AML-193 (cell line): ENCODE measurements at regions not wholly inside any gene's neighbourhood (a gene's known extent, or its start where the extent isn't known, plus 50 kb on each side); places are given as distances from the start of the nearest gene placed in this dataset.
"Not testable (repeated sequence)": the region's sequence is repeated elsewhere in the genome, so short reads cannot be mapped to it uniquely, and the experiment has no call there.

Source experiments
- DNase-seq, 2 experiments: peaks; one replicate each; lab custom pipeline; 2025; lab: John Stamatoyannopoulos, UW

DNA sequence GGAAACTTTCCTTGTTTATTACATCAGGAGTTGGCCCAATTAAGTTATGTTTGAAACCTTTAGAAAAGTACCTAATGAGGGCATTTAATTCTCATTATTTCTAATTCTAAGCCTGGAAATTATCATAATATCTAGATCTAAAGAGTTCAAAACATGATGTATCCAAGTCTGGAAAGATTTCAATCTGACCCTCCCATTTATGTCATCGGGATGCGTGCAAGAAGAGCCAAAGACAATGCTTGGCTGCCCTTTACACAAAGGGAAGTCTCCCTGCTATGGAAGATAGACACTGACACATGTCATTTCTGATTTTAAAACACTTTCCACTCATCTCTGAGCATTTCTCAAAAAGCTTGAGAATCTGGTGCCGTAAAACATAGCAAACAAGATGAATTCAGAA is 222.4 kb downstream of the ANTXR2 start:
- no peak for DNase-seq

DNA sequence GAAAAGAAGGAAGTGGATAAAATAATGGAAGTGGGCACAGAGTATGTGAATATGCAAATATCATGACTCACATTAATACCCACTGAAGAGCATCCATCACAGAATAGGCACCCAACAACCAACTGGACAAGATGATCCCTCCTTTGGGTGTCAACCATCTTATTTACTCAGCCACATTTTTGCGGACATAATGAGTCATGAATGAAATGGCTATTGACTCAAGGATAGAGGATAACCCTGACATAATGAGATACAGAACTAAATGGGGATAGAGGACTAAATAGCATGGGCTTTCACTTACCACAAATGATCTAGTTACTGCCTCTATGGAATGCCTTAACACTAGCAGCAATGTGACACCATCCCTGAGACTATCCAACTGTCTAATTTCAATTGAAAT is 224.7 kb downstream of the ANTXR2 start:
- no peak for DNase-seq

DNA sequence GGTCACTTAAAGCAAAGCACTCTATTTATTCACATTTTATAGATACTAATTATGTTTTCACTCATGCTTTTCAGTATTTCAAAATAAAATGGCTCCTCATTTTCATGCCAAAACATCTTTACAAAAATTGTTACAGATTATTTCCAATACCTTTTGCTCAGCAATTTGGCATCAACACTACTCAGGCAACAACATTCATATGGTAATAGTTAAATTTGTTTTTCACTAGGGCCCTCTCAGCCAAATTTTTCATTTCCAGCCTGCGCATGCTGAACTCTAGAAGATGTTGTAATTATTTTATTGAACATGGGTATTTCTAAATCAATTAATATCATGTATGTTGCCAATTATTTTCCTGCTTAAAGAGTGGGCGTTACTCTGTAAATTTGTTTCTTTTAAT is 225.6 kb downstream of the ANTXR2 start:
- DNase-seq = no peak

DNA sequence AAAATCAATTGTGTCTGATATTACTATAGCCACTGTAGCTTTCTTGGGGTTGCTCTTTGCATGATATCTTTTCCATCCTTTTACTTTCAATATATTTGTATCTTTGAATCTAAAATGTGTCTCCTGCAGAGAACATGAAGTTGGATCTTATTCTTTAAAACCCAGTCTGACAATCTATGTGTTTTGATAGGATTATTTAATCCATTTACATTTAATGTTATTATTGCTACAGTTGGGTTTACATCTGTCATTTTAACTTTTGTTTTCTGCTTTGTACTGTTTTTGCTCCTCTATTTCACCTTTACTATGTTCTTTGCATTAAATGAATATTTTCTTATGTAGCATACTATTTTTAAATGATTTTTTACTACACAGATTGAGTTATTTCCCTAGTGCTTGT is 230.9 kb downstream of the ANTXR2 start:
- DNase-seq = no peak

GRCh38 chr4:79833857-79834256 is 239.2 kb downstream of the ANTXR2 start:
- no peak for DNase-seq

DNA sequence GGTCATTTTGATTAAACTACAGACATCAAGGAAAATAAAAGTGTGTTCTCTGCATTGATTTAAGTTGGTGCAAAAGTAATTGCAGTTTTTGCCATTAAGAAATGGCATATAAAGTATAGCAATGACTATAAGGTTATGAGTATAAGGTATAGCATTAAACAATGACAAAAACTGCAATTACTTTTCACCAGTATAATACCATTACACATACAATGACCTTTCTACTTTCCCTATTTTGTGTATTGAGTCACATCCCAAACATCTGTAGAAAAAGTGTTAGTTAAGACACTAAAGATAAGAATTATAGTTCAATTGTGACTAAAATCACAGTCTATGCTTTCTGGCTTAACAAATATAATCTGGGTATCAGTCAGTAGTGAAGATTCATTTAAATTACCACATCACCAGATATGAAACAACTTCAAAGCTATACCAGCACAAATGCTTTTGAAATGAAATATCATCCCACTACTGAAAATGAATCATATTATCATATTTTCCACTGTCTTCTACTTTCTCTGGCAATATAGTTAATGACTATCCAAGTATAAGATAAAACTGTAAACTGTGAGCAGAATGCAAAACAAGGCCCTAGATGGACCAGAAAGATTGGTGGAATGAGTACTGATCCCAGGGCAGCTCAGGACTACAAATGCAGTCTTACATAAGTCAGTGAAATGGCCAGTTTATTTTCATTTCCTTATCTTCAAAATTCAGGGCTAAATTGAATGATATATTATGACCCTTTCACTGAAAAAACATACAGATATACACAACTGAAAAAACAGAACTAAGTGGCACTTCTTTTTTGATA is 241.1 kb downstream of the ANTXR2 start:
- DNase-seq = no peak

GRCh38 chr4:79831119-79831528 is 241.9 kb downstream of the ANTXR2 start:
- no peak for DNase-seq

DNA sequence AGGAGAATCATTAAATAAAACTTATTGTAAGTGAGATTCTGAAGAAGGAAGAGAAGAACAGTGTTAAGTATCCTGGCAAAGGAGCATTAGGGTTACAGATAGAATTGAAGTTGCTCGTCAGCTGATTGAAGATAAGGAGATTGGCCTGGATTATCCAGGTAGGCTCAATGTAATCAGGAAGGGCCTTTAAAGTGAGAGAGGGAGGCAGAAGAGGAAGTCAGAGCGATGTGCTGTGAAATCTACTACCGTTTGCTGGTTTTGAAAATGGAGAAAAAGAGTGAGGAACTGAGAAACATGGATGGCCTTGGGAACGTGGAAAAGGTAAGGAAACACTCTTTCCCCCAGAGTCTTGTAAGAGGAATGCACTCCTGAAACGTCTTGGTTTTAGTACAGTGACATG is 245.7 kb downstream of the ANTXR2 start:
- no peak for DNase-seq

DNA sequence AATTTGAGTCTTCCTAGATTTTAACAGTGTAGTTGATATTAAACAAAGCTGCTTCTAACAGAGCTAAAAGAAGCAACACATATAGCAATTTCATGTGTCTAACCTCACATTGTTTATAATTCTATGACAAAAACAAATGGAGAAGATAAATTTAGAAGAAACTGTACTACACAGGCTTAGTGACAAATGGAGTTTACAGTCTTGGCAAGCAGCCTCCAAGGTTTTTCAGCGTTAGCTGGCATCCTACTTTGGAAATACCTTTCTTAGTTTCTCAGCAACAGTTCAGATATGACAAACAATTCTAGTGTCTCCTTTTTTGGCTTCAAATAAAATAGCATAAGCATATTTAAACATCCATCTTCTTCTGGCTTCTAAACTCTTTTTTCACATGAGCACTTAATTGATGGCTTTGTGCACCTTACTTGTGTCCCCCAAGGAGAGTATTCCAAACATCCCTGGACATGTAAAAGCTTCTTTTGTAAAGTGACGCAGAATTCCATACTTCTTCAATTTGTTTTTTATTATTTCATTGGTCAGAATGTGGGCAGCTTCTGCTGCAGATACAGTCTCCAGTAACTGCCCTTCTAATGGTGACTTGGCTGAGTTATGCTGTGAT is 249.8 kb downstream of the ANTXR2 start:
- no peak for DNase-seq

GRCh38 chr4:79820427-79820826 is 252.6 kb downstream of the ANTXR2 start:
- DNase-seq = no peak

- not testable (repeated sequence) for DNase-seq
Measured at GRCh38 chr4:79807933-79808332, 265.1 kb downstream of the ANTXR2 start.

DNA sequence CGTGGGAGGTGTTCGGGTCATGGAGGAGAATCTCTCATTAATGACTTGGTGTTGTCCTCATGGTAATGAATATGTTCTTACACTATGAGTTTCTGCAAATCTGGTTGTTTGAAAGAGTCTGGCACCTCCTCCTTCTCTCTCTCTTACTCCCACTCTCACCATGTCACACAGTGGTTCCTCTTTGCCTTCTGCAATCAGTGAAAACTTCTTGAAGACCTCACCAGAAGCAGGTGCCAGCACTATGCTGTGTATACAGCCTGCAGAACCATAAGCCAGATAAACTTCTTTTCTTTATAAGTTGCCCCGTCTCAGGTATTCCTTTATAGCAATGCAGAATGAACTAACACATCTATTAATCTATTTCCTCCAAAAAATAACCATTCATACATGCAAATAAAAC is 275.0 kb downstream of the ANTXR2 start:
- no peak for DNase-seq

DNA sequence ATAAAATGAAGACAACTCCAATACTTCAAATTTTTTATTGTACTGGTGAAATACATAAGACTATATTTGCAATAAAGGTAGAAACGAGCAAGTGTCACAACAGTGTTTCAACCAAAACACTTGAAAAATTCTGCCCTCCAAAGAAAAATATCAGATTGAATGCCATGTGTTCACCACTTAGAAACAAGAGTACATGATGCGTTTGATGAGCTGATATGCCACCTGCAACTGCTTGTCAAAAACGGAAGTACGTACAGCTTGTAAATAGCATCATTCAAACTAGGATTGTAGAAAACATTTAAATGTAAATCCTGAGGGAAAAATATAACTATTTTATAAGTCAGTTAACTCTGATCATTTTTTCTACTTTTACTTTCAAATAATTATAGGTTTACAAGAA is 276.1 kb downstream of the ANTXR2 start:
- DNase-seq = no peak

DNA sequence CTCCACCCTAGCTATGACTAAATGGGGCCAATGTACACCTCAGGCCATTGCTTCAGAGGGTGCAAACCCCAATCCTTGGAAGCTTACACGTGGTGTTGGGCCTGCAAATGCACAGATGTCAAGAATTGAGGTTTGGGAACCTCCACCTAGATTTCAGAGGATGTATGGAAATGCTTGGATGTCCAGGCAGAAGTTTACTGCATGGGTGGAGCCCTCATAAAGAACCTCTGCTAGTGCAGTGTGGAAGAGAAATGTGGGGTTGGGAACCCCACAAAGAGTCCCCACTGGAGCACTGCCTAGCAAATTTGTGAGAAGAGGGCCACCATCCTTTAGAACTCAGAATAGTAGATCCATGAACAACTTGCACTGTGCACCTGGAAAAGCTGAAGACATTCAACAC is 284.1 kb downstream of the ANTXR2 start:
- no peak for DNase-seq

- no peak for DNase-seq
Measured at GRCh38 chr4:79780129-79780528, 292.9 kb downstream of the ANTXR2 start.

GRCh38 chr4:79772510-79772909 is 300.5 kb downstream of the ANTXR2 start:
- DNase-seq = no peak

DNA sequence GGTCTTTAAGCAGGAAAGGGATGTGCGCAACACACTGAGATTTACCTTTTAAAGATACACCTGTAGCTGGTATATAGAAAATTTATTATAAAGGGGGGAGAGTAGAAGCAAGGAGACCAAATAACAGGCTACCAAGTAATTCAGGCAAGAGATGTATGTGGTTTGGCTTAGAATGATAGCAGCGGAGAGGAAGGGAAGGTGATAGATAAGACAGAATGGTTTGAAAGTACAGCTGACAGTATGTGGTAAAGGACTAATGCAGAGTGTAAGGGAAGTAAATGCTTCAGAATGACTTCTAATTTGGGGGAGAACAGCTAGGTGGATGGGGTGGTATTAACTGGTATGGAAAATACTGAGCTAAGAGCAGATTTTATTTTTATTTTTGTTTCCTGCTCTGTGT is 308.9 kb downstream of the ANTXR2 start:
- DNase-seq = no peak

- DNase-seq = no peak
Measured at GRCh38 chr4:79763486-79764075, 309.4 kb downstream of the ANTXR2 start.

- DNase-seq = no peak
Measured at GRCh38 chr4:79759793-79760192, 313.2 kb downstream of the ANTXR2 start.

DNA sequence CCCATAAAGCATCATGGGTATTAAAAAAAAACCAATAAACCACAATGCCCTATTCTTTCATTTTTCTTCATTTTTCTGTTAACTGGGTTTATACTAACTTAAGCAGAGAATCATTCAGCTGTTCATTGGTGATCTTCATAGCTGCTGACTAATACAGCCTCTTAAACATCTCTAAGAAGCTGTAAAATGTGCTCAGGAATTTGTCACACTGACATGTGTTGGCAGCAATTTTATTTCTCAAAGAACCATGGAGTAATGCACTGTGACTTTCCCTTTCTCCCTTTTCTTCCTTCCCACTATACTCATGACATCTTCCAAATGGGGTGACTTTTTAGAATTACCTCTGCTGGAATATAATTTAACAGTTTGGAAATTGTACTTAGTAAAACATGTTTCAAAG is 315.4 kb downstream of the ANTXR2 start:
- no peak for DNase-seq

DNA sequence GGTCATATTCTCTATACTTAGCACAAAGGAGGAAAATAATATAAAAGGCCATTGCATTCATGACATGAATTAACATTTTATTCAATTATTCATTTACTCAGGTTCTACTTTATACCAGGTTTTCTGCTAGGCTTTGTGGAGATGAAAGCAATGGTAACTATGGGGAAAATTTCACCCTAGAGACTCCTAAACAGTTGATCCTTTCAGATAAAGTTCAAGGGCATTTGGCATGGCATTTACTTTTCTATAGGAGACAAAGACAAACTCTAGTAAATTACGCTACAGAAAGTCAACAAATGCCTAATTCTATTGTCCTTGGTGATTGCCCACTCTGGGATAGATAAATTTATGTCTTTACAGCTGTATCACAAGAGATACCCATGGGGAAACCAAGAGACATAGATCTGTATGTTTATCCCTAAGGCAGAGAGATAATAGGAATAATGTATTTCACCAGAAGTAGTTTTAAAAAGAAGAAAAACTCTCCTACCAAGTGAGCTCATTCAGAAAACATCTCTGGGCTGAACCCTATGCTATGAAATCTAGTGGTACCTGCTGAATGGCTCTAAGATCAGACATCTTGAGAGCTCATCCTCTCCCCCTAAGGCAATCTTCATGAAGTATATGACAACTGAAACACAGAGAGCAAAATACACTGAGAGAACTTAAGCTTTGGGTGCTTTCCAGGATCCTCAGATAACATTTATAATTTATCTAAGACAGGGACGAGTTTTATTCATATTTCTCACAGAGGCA is 316.7 kb downstream of the ANTXR2 start:
- no peak for DNase-seq

- no peak for DNase-seq
Measured at GRCh38 chr4:79748835-79749234, 324.2 kb downstream of the ANTXR2 start.

- no peak for DNase-seq
Measured at GRCh38 chr4:79747252-79747651, 325.8 kb downstream of the ANTXR2 start.
